PC-3 (cell line): ENCODE measurements at regions not wholly inside any gene's neighbourhood (a gene's known extent, or its start where the extent isn't known, plus 50 kb on each side); places are given as distances from the start of the nearest gene placed in this dataset.

Experiments
- ATAC-seq: fragments of 200-7000 bp; cut with Tn5 transposase; 2 replicates; pipeline ENCODE4 v1.9.1; 2020; ENCODE audit warnings: mild to moderate bottlenecking, moderate library complexity
- BruUV-seq: library from RNA; stranded (reverse); fragments of 400-500 nt; replicated peaks from 2 replicates; lab custom pipeline; 2021; lab: Mats Ljungman, UMichigan
- CTCF ChIA-PET: fragments of 300-600 bp; sonication (Branson Sonifier 250); formaldehyde crosslinking; loops from one replicate; lab custom pipeline; 2022; ENCODE audit warnings: antibody characterized with exemption; lab: Charles Lee
- POLR2A ChIA-PET: fragments of 300-600 bp; sonication (Branson Sonifier 250); formaldehyde crosslinking; loops from one replicate; lab custom pipeline; 2022; ENCODE audit warnings: antibody characterized with exemption; ENCODE audit not compliant: unreplicated experiment; lab: Charles Lee
- DNase-seq: peaks from one replicate; pipeline ENCODE4 v3.0.0-alpha.2; 2015
- H2AFZ ChIP-seq: fragments of 300-600 bp; sonication (generic); 2 replicates; pipeline ENCODE4 v1.6.0; 2016; ENCODE audit warnings: antibody characterized with exemption, low read length
- H3F3A ChIP-seq: fragments of 300-600 bp; sonication (generic); one replicate; pipeline ENCODE4 v1.6.0; 2017; ENCODE audit warnings: antibody characterized with exemption, low read length, control low read depth, mild to moderate bottlenecking; ENCODE audit not compliant: unreplicated experiment
- H3K27ac ChIP-seq: fragments of 300-600 bp; sonication (generic); 2 replicates; pipeline ENCODE4 v1.5.1; 2016; ENCODE audit warnings: mild to moderate bottlenecking, low read length
- H3K27me3 ChIP-seq: fragments of 300-600 bp; sonication (generic); 2 replicates; pipeline ENCODE4 v1.6.1; 2016; ENCODE audit warnings: low read length, mixed read lengths
- H3K36me3 ChIP-seq: fragments of 300-600 bp; sonication (generic); 2 replicates; pipeline ENCODE4 v1.6.1; 2016; ENCODE audit warnings: low read depth, mixed run types, low read length, mixed read lengths
- H3K4me1 ChIP-seq: fragments of 300-600 bp; sonication (generic); 2 replicates; pipeline ENCODE4 v1.5.1; 2016; ENCODE audit warnings: low read length; ENCODE audit not compliant: insufficient read depth
- H3K4me2 ChIP-seq: fragments of 300-600 bp; sonication (generic); 2 replicates; pipeline ENCODE4 v1.6.0; 2016; ENCODE audit warnings: low read length
- H3K4me3 ChIP-seq: fragments of 300-600 bp; sonication (generic); 2 replicates; pipeline ENCODE4 v1.5.1; 2016; ENCODE audit warnings: mild to moderate bottlenecking, low read length, mixed read lengths
- H3K79me2 ChIP-seq: fragments of 300-600 bp; sonication (generic); 2 replicates; pipeline ENCODE4 v1.6.1; 2017; ENCODE audit warnings: low read length, mixed read lengths
- H3K9ac ChIP-seq: fragments of 300-600 bp; sonication (generic); 2 replicates; pipeline ENCODE4 v1.6.0; 2016; ENCODE audit warnings: mild to moderate bottlenecking, low read length
- H3K9me2 ChIP-seq: fragments of 300-600 bp; sonication (generic); replicated peaks from 2 replicates; pipeline ENCODE4 v1.6.1; 2016; ENCODE audit warnings: mixed run types, low read length, mixed read lengths
- H3K9me3 ChIP-seq: fragments of 300-600 bp; sonication (generic); 2 replicates; pipeline ENCODE4 v1.6.1; 2016; ENCODE audit warnings: low read length, mixed read lengths
- H4K20me1 ChIP-seq: fragments of 300-600 bp; sonication (generic); 2 replicates; pipeline ENCODE4 v1.6.1; 2016; ENCODE audit warnings: low read length, mixed read lengths
- CTCF ChIP-seq: fragments of 300-600 bp; sonication (generic); conservative IDR thresholded peaks from 2 replicates; pipeline ENCODE4 v1.5.1; 2017; ENCODE audit warnings: antibody characterized with exemption, low read depth, mild to moderate bottlenecking, low read length
- EZH2 ChIP-seq: fragments of 300-600 bp; sonication (generic); IDR thresholded peaks from one replicate; pipeline ENCODE4 v1.6.1; 2017; ENCODE audit warnings: antibody characterized with exemption, mild to moderate bottlenecking, low read length; ENCODE audit not compliant: unreplicated experiment
- EZH2phosphoT487 ChIP-seq: fragments of 300-600 bp; sonication (generic); IDR thresholded peaks from 2 replicates; pipeline ENCODE4 v1.6.1; 2018; ENCODE audit warnings: mild to moderate bottlenecking, antibody characterized with exemption, low read length, borderline replicate concordance
- intact Hi-C: fragments of 100-400 bp; cut with micrococcal nuclease; formaldehyde crosslinking; loops from 2 replicates; pipeline ENCODE4 v1.9.0; 2023

- Histone ChIP-seq H3K4me3 (no peak overlapping the region), H3K4me1 (no peaks in the 10 kb centered on the region), H2AFZ (no peak overlapping the region), H3K4me2 (no peak overlapping the region), H4K20me1 (no peaks in the 10 kb centered on the region), H3K27me3 (peaks cover 67% of the 10 kb centered on the region), H3K27ac (no peak overlapping the region), H3K9ac (no peak overlapping the region), H3K9me3 (no peaks in the 10 kb centered on the region), H3K9me2 (no peaks in the 10 kb centered on the region), H3K79me2 (no peaks in the 10 kb centered on the region), H3F3A (no peaks in the 10 kb centered on the region), H3K36me3 (no peaks in the 10 kb centered on the region)
- intact Hi-C loops = no loop called here
- ChIA-PET CTCF (no interaction called here), POLR2A (no interaction called here)
- DNase-seq (no peak), ATAC-seq (no peak)
- BruUV-seq = no TSS peak
- TF ChIP-seq CTCF (no peak), EZH2phosphoT487 (no peak), EZH2 (no peak)
Measured at GRCh38 chr5:176739461-176740051, 70.8 kb upstream of the UNC5A start.

GRCh38 chr5:176740131-176740701 lies 70.1 kb upstream of the UNC5A start:
- Histone ChIP-seq H4K20me1 (no peaks in the 10 kb centered on the region), H3K27me3 (peaks cover 62% of the 10 kb centered on the region), H3K9me2 (no peaks in the 10 kb centered on the region), H3K4me3 (no peak overlapping the region), H3F3A (no peaks in the 10 kb centered on the region), H3K4me1 (no peaks in the 10 kb centered on the region), H3K9me3 (no peaks in the 10 kb centered on the region), H3K79me2 (no peaks in the 10 kb centered on the region), H2AFZ (no peak overlapping the region), H3K27ac (no peak overlapping the region), H3K9ac (no peak overlapping the region), H3K4me2 (no peak overlapping the region), H3K36me3 (no peaks in the 10 kb centered on the region)
- DNase-seq = no peak
- TF ChIP-seq EZH2phosphoT487 (no peak), EZH2 (no peak), CTCF (no peak)
- no TSS peak for BruUV-seq
- ATAC-seq = no peak; the same call in 1 of the 2 replicates
- ChIA-PET POLR2A (no interaction called here), CTCF (no interaction called here)
- intact Hi-C loops = no loop called here
